ENCODE measurements at regions not wholly inside any gene's neighbourhood (a gene's known extent, or its start where the extent isn't known, plus 50 kb on each side); places are given as distances from the start of the nearest gene placed in this dataset.

DNA sequence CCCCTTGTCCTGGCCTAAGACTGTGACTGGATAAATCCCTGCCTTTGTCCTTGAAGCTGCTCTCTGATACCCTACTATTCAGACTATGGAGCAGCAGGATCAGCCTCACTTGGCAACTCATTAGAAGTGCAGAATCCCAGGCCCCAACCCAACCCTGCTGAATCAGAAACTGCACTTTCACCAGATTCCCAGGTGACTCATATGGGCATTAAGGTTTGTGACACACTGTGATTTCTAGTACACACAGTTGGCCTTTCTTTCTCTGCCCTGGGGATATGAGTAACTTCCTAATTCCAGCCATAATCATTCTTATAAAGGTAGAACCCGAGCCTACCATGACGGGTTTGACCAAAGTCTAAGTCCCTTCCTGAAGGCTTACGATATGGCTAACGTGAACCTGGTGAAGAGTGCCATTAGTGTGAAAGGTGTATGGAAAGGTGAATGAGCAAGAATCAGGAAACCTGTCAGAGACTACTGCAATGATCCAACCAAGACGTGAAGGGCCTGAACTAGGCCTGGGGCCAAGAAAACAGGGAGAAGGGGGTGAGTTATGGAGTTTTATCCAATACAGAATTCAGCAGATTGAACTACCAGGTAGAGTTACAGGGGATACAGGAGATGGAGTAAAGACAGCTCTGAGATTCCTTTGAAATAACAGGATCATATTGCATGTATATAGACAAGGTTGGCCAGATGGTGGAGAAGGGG lies 533.0 kb downstream of the BNC2 start:
- TF ChIP-seq POLR2A (IDR thresholded peaks at IDR 0.05; ENCODE audit: low read length) (no peak), GATA1 (IDR thresholded peaks at IDR 0.05; ENCODE audit: low read depth, low read length) (no peak)
